H1 (cell line): ENCODE measurements at regions not wholly inside any gene's neighbourhood (a gene's known extent, or its start where the extent isn't known, plus 50 kb on each side); places are given as distances from the start of the nearest gene placed in this dataset.

Experiments
- CTCF ChIA-PET: fragments of 300-600 bp; sonication (Branson Sonifier 250); formaldehyde crosslinking; loops from one replicate; lab custom pipeline; 2021; ENCODE audit not compliant: partially characterized antibody; lab: Charles Lee
- POLR2A ChIA-PET: fragments of 300-600 bp; sonication (Branson Sonifier 250); formaldehyde crosslinking; loops from one replicate; lab custom pipeline; 2021; ENCODE audit warnings: inconsistent platforms; ENCODE audit not compliant: partially characterized antibody; lab: Charles Lee
- DNase-seq, 2 experiments: peaks; one replicate each; pipeline versions ENCODE4 v3.0.0 to v3.0.0-alpha.2; 2010 to 2022; ENCODE audit warnings: low spot score in 2 of 2, low read depth in 1 of 2, mixed read lengths in 1 of 2
- FAIRE-seq: peaks from 2 replicates; lab custom pipeline; 2011; peaks lifted over from hg19 to GRCh38; lab: Jason Lieb, UNC
- H2AFZ ChIP-seq: 2 replicates; pipeline ENCODE4 v1.8.1; 2012; ENCODE audit warnings: low read length, inconsistent platforms
- H2AK5ac ChIP-seq: 2 replicates; pipeline ENCODE4 v1.6.1; 2013; ENCODE audit warnings: low read depth, low read length
- H2BK120ac ChIP-seq: replicated peaks from 2 replicates; pipeline ENCODE3; 2013; ENCODE audit warnings: low read depth, low read length, inconsistent platforms
- H2BK12ac ChIP-seq: 2 replicates; pipeline ENCODE4 v1.6.1; 2013; ENCODE audit warnings: low read depth, low read length
- H2BK15ac ChIP-seq: 2 replicates; pipeline ENCODE4 v1.6.1; 2013; ENCODE audit warnings: low read length
- H2BK20ac ChIP-seq: 2 replicates; pipeline ENCODE4 v1.6.1; 2013; ENCODE audit warnings: low read length
- H2BK5ac ChIP-seq: 2 replicates; pipeline ENCODE4 v1.6.1; 2013; ENCODE audit warnings: low read depth, low read length
- H3K14ac ChIP-seq: 2 replicates; pipeline ENCODE4 v1.6.1; 2013; ENCODE audit warnings: inconsistent platforms; ENCODE audit not compliant: insufficient read length
- H3K18ac ChIP-seq: 2 replicates; pipeline ENCODE4 v1.6.1; 2013; ENCODE audit warnings: low read length; ENCODE audit errors: extremely low read depth
- H3K23ac ChIP-seq: 2 replicates; pipeline ENCODE4 v1.6.1; 2013; ENCODE audit warnings: inconsistent platforms; ENCODE audit not compliant: insufficient read length
- H3K23me2 ChIP-seq: 2 replicates; pipeline ENCODE4 v1.6.1; 2013; ENCODE audit warnings: low read depth, low read length
- H3K27ac ChIP-seq: 2 replicates; pipeline ENCODE4 v1.6.1; 2011; ENCODE audit warnings: low read depth, low read length, inconsistent platforms
- H3K27me3 ChIP-seq, 4 experiments: replicated peaks in 1 of 4; 1 replicate in 1 of 4; 2 replicates in 3 of 4; pipeline versions ENCODE4 v1.6.1 to v1.8.1; 2011 to 2013; ENCODE audit warnings: low read length in 3 of 4, mild to moderate bottlenecking in 3 of 4, inconsistent platforms in 2 of 4, mixed read lengths in 2 of 4, moderate library complexity in 1 of 4; ENCODE audit not compliant: control insufficient read depth in 3 of 4, insufficient read depth in 3 of 4; ENCODE audit errors: extremely low read depth in 1 of 4
- H3K36me3 ChIP-seq, 4 experiments: 2 replicates each; pipeline versions ENCODE4 v1.6.1 to v1.8.1; 2011 to 2013; ENCODE audit warnings: mild to moderate bottlenecking in 4 of 4, low read length in 3 of 4, moderate library complexity in 2 of 4, control low read depth in 1 of 4, inconsistent platforms in 1 of 4; ENCODE audit not compliant: insufficient read depth in 4 of 4, control insufficient read depth in 2 of 4
- H3K4ac ChIP-seq: replicated peaks from 2 replicates; pipeline ENCODE3; 2013; ENCODE audit warnings: low read length, low read depth, mixed read lengths, inconsistent platforms; ENCODE audit not compliant: insufficient read length
- H3K4me1 ChIP-seq, 4 experiments: replicated peaks in 1 of 4; 1 replicate in 1 of 4; 2 replicates in 3 of 4; pipeline versions ENCODE4 v1.6.1 to v1.8.1; 2011 to 2013; ENCODE audit warnings: low read length in 3 of 4, inconsistent platforms in 2 of 4, mixed read lengths in 1 of 4; ENCODE audit not compliant: insufficient read depth in 4 of 4, control insufficient read depth in 3 of 4
- H3K4me2 ChIP-seq, 2 experiments: 2 replicates each; pipeline versions ENCODE4 v1.6.1 to v1.8.1; 2011 to 2013; ENCODE audit warnings: low read depth in 2 of 2, low read length in 2 of 2, control low read depth in 1 of 2, inconsistent platforms in 1 of 2, mild to moderate bottlenecking in 1 of 2; ENCODE audit not compliant: insufficient read depth in 1 of 2
- H3K4me3 ChIP-seq, 4 experiments: fragments of 200-600, 300-600 bp in 1 of 4; sonication (generic), shearing (Covaris generic), sonication (Bioruptor Twin) in 1 of 4; 2 replicates each; pipeline versions ENCODE4 v1.5.1 to v1.8.1; 2011 to 2016; ENCODE audit warnings: low read length in 4 of 4, low read depth in 3 of 4, control low read depth in 2 of 4, inconsistent platforms in 2 of 4, mild to moderate bottlenecking in 2 of 4, mixed read lengths in 1 of 4, moderate library complexity in 1 of 4; ENCODE audit not compliant: insufficient read depth in 2 of 4; ENCODE audit errors: extremely low read depth in 1 of 4
- H3K56ac ChIP-seq: replicated peaks from 2 replicates; pipeline ENCODE3; 2013; ENCODE audit warnings: low read depth, mild to moderate bottlenecking, mixed read lengths, low read length, inconsistent platforms; ENCODE audit not compliant: insufficient read length
- H3K79me1 ChIP-seq: 2 replicates; pipeline ENCODE4 v1.6.1; 2013; ENCODE audit warnings: low read depth, low read length, control low read depth
- H3K79me2 ChIP-seq, 2 experiments: 2 replicates each; pipeline versions ENCODE4 v1.6.1 to v1.8.1; 2012 to 2013; ENCODE audit warnings: low read length in 2 of 2, mild to moderate bottlenecking in 2 of 2, inconsistent platforms in 1 of 2; ENCODE audit not compliant: insufficient read depth in 2 of 2, control insufficient read depth in 1 of 2
- H3K9ac ChIP-seq, 4 experiments: replicated peaks in 1 of 4; 1 replicate in 1 of 4; 2 replicates in 3 of 4; pipeline versions ENCODE4 v1.6.1 to v1.8.1; 2011 to 2013; ENCODE audit warnings: low read depth in 3 of 4, low read length in 3 of 4, control low read depth in 2 of 4, mild to moderate bottlenecking in 2 of 4, moderate library complexity in 2 of 4, inconsistent platforms in 1 of 4; ENCODE audit errors: extremely low read depth in 1 of 4
- H3K9me3 ChIP-seq, 2 experiments: 2 replicates each; pipeline versions ENCODE4 v1.6.1 to v1.8.1; 2012 to 2013; ENCODE audit warnings: mild to moderate bottlenecking in 2 of 2, moderate library complexity in 2 of 2, control low read depth in 1 of 2, inconsistent platforms in 1 of 2, low read depth in 1 of 2, low read length in 1 of 2, mixed read lengths in 1 of 2; ENCODE audit not compliant: insufficient read depth in 2 of 2
- H4K20me1 ChIP-seq, 2 experiments: replicated peaks in 1 of 2; 2 replicates each; pipeline versions ENCODE3 to v1.8.1; 2011 to 2013; ENCODE audit warnings: inconsistent platforms in 2 of 2, low read length in 2 of 2, mild to moderate bottlenecking in 1 of 2; ENCODE audit not compliant: insufficient read depth in 2 of 2, control insufficient read depth in 1 of 2
- H4K5ac ChIP-seq: 2 replicates; pipeline ENCODE4 v1.6.1; 2013; ENCODE audit warnings: low read length, low read depth, mixed read lengths, inconsistent platforms; ENCODE audit not compliant: insufficient read length
- H4K8ac ChIP-seq: 2 replicates; pipeline ENCODE4 v1.8.0; 2013; ENCODE audit warnings: mild to moderate bottlenecking, moderate library complexity, low read length, inconsistent platforms; ENCODE audit not compliant: insufficient read depth; ENCODE audit errors: extremely low read depth
- H4K91ac ChIP-seq: replicated peaks from 2 replicates; pipeline ENCODE3; 2013; ENCODE audit warnings: low read length, mixed read lengths, inconsistent platforms; ENCODE audit not compliant: insufficient read length
- CHD1 ChIP-seq: IDR thresholded peaks from 2 replicates; pipeline ENCODE4 v1.6.1; 2012; ENCODE audit warnings: low read depth, low read length, improper control_type of control experiment
- GABPA ChIP-seq: IDR thresholded peaks from 2 replicates; pipeline ENCODE4 v1.6.1; 2011; ENCODE audit warnings: mild to moderate bottlenecking, low read length, moderate library complexity, borderline replicate concordance; ENCODE audit not compliant: insufficient read depth
- HDAC2 ChIP-seq, 2 experiments: fragments of 300-600 bp in 1 of 2; sonication (generic) in 1 of 2; IDR thresholded peaks; 2 replicates each; pipeline ENCODE4 v1.6.1; 2011 to 2012; ENCODE audit warnings: low read depth in 2 of 2, low read length in 2 of 2, mild to moderate bottlenecking in 2 of 2, moderate library complexity in 2 of 2, borderline replicate concordance in 1 of 2, inconsistent platforms in 1 of 2
- KDM1A ChIP-seq: fragments of 200-600, 300-600 bp; sonication (generic); IDR thresholded peaks from 2 replicates; pipeline ENCODE4 v1.7.1; 2016; ENCODE audit warnings: mild to moderate bottlenecking, low read length, borderline replicate concordance
- MAFK ChIP-seq: IDR thresholded peaks from 2 replicates; pipeline ENCODE4 v1.6.1; 2012; ENCODE audit warnings: low read depth, mild to moderate bottlenecking, improper control_type of control experiment, low read length
- POLR2A ChIP-seq, 2 experiments: IDR thresholded peaks; 1 replicate in 1 of 2; 2 replicates in 1 of 2; pipeline ENCODE4 v1.6.1; 2011; ENCODE audit warnings: low read depth in 2 of 2, low read length in 2 of 2, mild to moderate bottlenecking in 2 of 2; ENCODE audit errors: control extremely low read depth in 1 of 2
- RAD21 ChIP-seq, 2 experiments: IDR thresholded peaks in 1 of 2; conservative IDR thresholded peaks in 1 of 2; 2 replicates each; pipeline ENCODE4 v1.6.1; 2011; ENCODE audit warnings: low read depth in 2 of 2, low read length in 2 of 2, improper control_type of control experiment in 1 of 2, inconsistent platforms in 1 of 2, mild to moderate bottlenecking in 1 of 2, moderate library complexity in 1 of 2
- SIX5 ChIP-seq: IDR thresholded peaks from 2 replicates; pipeline ENCODE4 v1.6.1; 2011; ENCODE audit warnings: mild to moderate bottlenecking, low read depth, low read length
- SP1 ChIP-seq: IDR thresholded peaks from 2 replicates; pipeline ENCODE4 v1.6.1; 2011; ENCODE audit warnings: low read depth, low read length
- TBP ChIP-seq: IDR thresholded peaks from 2 replicates; pipeline ENCODE4 v1.6.1; 2011; ENCODE audit warnings: low read depth, low read length, improper control_type of control experiment
- TEAD4 ChIP-seq: IDR thresholded peaks from 2 replicates; pipeline ENCODE4 v1.6.1; 2012; ENCODE audit warnings: low read depth, low read length, inconsistent platforms, mixed read lengths
- ZNF274 ChIP-seq: IDR thresholded peaks from 2 replicates; pipeline ENCODE4 v1.7.0; 2012; ENCODE audit warnings: low read length, borderline replicate concordance; ENCODE audit errors: extremely low read depth
- WGBS, 2 experiments: shearing (Covaris generic) in 1 of 2; methylation state at CpG; one replicate each; pipeline versions ENCODE4 v1.1.6 to v1.1.7; 2013 to 2015; ENCODE audit warnings: low lambda C conversion rate in 2 of 2, mixed read lengths in 2 of 2, inconsistent platforms in 1 of 2, low coverage in 1 of 2, missing lambda C conversion rate in 1 of 2; ENCODE audit not compliant: insufficient replicate concordance in 2 of 2, insufficient coverage in 1 of 2, insufficient read length in 1 of 2; ENCODE audit errors: extremely low coverage in 1 of 2, missing lambda C conversion rate in 1 of 2; 5-methylcytosine and 5-hydroxymethylcytosine counted together
- TF ChIP-seq, protein P1 (sequence below): IDR thresholded peaks from 2 replicates; pipeline ENCODE4 v1.6.1; 2012; ENCODE audit warnings: inconsistent platforms
- TF ChIP-seq, protein P2 (sequence below): IDR thresholded peaks from 2 replicates; pipeline ENCODE4 v1.6.1; 2011; ENCODE audit warnings: low read length, improper control_type of control experiment

DNA sequence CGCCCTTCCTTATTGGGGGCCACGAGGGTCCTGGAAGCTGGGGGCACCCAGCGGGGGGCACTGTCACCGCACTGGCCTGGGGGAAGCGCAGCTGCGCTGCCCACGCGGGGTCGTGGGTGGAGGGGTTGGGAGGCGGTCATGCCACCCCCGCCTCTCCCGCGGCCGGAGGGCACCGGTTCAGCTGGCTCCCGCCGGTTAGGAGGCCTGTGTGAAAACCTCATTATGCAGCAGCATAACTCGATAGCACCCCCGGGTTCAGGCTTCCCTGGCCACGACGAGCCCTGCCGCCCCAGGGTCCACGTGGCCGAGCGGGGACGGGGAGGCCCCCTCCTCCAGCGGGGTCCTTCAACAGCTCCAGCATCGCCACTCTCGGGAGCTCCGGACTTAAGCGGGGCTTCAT, 91.2 kb upstream of the ERCC6L2 start:
- H3K4me1 ChIP-seq, result peaks cover 0 to 3% (median 1%) of the 10 kb centered on the region in 4 experiments; a peak in 2 of 7 replicates
- no peak overlapping the region for H4K91ac ChIP-seq
- ChIA-PET POLR2A (interaction anchor here (0.8 to 2.7 kb wide), 2 partner anchors 12 to 91 kb away, joined by 3 to 9 read pairs; partner anchors contain the start of gene ERCC6L2), CTCF (interaction anchor here (0.5 to 1.8 kb wide), 2 partner anchors 13 to 50 kb away, joined by 3 to 4 read pairs; no protein-coding TSS in a partner anchor)
- H2AK5ac ChIP-seq, result no peak overlapping the region
- no peaks in the 10 kb centered on the region for H4K20me1 ChIP-seq
- DNase-seq (no peak), FAIRE-seq (no peak)
- H3K4ac ChIP-seq, result no peak overlapping the region
- no peaks in the 10 kb centered on the region for H3K79me2 ChIP-seq
- H2BK12ac ChIP-seq, result no peak overlapping the region
- no peak overlapping the region for H3K14ac ChIP-seq
- H3K79me1 ChIP-seq, result no peaks in the 10 kb centered on the region
- no peak overlapping the region for H3K9ac ChIP-seq
- H3K23ac ChIP-seq, result no peak overlapping the region
- H3K4me2 ChIP-seq, result no peak overlapping the region
- H2BK20ac ChIP-seq, result no peak overlapping the region
- no peaks in the 10 kb centered on the region for H3K9me3 ChIP-seq
- no peak overlapping the region for H4K8ac ChIP-seq
- no peaks in the 10 kb centered on the region for H3K27me3 ChIP-seq
- no peak overlapping the region for H3K18ac ChIP-seq
- WGBS, 2 experiments, result 94% methylated on average over 26 of the region's 31 CpGs; no CpG with 5 or more reads in 1 of the 2 experiments
- H2BK120ac ChIP-seq, result no peak overlapping the region
- H2BK15ac ChIP-seq, result no peak overlapping the region
- H3K36me3 ChIP-seq, result no peaks in the 10 kb centered on the region
- no peak overlapping the region for H3K27ac ChIP-seq
- H3K23me2 ChIP-seq, result no peaks in the 10 kb centered on the region
- H2BK5ac ChIP-seq, result no peak overlapping the region
- H3K4me3 ChIP-seq, result no peak overlapping the region
- H2AFZ ChIP-seq, result no peak overlapping the region
- H4K5ac ChIP-seq, result no peak overlapping the region
- no peak overlapping the region for H3K56ac ChIP-seq
- TF ChIP-seq, protein P1, sequence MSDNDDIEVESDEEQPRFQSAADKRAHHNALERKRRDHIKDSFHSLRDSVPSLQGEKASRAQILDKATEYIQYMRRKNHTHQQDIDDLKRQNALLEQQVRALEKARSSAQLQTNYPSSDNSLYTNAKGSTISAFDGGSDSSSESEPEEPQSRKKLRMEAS, result no peak
- TF ChIP-seq GABPA, result no peak
- no peak for TF ChIP-seq CHD1
- TF ChIP-seq SP1, result no peak
- TF ChIP-seq RAD21 (IDR thresholded peaks at IDR 0.05 in 1 of 2, conservative IDR thresholded peaks at IDR 0.05 in 1 of 2; ENCODE audit: low read depth in 2 of 2, low read length in 2 of 2), result no peak
- TF ChIP-seq, protein P2, sequence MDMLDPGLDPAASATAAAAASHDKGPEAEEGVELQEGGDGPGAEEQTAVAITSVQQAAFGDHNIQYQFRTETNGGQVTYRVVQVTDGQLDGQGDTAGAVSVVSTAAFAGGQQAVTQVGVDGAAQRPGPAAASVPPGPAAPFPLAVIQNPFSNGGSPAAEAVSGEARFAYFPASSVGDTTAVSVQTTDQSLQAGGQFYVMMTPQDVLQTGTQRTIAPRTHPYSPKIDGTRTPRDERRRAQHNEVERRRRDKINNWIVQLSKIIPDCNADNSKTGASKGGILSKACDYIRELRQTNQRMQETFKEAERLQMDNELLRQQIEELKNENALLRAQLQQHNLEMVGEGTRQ, result no peak
- no peak for TF ChIP-seq TEAD4
- no peak for TF ChIP-seq MAFK
- no peak for TF ChIP-seq ZNF274
- no peak for TF ChIP-seq SIX5
- TF ChIP-seq HDAC2 (IDR thresholded peaks at IDR 0.05; ENCODE audit: borderline replicate concordance in 1 of 2, low read depth in 2 of 2, low read length in 2 of 2), result no peak
- TF ChIP-seq KDM1A, result no peak
- TF ChIP-seq POLR2A (IDR thresholded peaks at IDR 0.05; ENCODE audit: control extremely low read depth in 1 of 2, low read depth in 2 of 2, low read length in 2 of 2), result no peak
- no peak for TF ChIP-seq TBP
